Islet precursor cell (in vitro differentiated cells): ENCODE measurements at regions not wholly inside any gene's neighbourhood (a gene's known extent, or its start where the extent isn't known, plus 50 kb on each side); places are given as distances from the start of the nearest gene placed in this dataset.
A peak's percentile ranks its signal among the peaks of the same experiment; 100 is the strongest.
"Not testable (repeated sequence)": the region's sequence is repeated elsewhere in the genome, so short reads cannot be mapped to it uniquely, and the experiment has no call there.

Experiments used
- DNase-seq: peaks from one replicate; pipeline ENCODE4 v3.0.0-alpha.2; 2018

DNA sequence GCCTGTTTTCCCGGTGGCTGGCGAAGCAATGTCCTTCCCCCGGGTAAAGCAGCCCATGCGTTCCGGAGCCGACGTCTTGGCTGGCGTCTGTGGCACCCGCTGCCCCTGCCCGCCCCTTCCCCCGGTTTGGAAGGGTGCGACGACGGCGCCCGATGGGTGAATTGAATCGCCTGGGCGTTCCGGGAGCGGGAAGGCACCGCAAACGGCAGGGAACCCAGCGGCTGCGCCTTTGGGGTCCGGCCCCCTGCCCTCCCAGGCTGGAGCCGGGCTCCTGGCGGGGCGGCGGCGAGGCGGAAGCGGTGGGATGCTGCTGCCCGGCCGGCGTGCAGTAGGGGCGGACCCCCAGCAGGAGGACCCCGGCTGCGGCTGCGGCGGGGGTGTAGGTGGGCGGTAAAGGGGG is 123.6 kb upstream of the RHOU start:
- DNase-seq = not testable (repeated sequence)

DNA sequence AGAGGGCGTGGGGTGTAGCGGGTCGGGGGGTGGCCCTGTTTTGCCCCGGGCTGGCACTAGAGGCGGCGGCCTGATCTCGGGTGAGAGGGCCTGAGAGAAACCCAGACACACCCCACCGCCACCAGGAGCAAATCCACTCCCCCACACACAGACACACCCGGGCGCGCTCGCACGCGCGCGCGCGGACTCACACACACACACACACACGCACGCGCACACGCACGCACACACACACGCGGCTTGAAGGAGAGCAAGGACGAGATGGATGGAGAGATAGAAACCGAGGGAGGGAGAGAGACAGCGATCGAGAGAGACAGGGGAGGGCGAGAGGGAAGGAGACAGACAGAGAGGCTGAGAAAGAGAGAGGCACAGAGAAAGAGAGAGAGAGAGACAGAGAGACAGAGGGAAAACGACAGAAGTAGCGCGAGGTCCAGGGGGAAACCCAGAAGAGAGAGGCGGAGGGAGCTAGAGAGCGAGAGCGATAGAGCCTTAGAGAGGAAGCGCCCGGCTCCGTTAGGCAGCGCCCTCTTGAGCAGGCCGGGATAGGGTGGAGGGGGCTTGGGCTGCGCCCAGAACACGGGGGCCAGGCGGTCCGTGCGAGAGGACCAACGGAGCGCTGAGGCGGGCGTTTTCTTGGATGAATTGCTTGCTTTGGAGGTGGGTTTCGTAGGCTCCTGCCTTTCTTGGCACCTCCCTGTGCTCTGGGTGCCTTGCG is 113.1 kb upstream of the RHOU start:
- DNase-seq = not testable (repeated sequence)

DNA sequence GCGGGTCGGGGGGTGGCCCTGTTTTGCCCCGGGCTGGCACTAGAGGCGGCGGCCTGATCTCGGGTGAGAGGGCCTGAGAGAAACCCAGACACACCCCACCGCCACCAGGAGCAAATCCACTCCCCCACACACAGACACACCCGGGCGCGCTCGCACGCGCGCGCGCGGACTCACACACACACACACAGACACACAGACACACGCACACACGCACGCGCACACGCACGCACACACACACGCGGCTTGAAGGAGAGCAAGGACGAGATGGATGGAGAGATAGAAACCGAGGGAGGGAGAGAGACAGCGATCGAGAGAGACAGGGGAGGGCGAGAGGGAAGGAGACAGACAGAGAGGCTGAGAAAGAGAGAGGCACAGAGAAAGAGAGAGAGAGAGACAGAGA is 108.8 kb upstream of the RHOU start:
- DNase-seq = not testable (repeated sequence)

DNA sequence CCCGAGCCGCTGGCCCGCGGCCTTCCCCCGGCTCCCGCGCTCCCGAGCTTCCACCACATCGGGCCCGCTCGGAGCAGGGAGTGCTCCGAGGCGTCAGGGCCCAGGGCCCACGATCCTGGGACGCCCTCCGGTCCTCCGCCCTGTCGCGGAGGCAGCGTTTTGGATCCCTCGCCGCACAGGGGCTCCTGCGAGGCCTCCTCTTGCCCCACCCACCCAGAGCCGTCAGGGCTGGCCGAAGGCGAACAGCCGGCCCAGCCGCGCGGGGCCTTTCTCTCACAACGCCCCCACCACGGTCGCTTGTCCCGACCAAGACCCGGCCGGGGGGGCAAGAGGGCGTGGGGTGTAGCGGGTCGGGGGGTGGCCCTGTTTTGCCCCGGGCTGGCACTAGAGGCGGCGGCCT is 102.4 kb upstream of the RHOU start:
- not testable (repeated sequence) for DNase-seq

GRCh38 chr1:228635304-228635703 is 100.0 kb upstream of the RHOU start:
- DNase-seq = not testable (repeated sequence)

GRCh38 chr1:228637529-228637928 is 97.8 kb upstream of the RHOU start:
- DNase-seq = not testable (repeated sequence)

DNA sequence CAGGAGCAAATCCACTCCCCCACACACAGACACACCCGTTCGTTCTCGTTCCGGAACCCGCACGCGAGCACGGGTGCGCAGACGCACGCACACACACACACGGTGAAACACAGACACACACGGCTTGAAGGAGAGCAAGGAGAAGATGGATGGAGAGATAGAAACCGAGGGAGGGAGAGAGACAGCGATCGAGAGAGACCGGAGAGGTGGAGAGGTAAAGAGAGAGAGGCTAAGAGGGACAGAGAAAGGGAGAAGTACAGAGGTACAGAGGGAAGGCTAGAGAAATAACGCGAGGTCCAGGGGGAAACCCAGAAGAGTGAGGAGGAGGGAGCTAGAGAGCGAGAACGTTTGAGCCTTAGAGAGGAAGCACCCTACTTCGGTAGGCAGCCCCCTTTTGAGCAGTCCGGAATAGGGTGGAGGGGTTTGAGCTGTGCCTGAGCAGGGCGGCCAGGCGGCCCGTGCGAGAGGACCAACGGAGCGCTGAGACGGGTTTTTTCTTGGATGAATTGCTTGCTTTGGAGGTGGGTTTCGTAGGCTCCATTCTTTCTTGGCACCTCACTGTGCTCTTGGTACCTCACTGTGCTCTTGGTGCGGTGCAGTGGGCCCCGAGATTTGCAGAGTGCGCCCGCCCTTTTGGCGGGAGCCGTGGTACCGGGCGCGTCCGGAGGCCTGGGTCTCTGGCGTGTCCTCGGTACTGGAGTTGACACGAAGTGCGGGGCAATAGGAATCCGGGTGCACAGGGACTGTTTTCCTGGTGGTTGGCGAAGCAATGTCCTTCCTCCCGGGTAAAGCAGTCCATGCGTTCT is 88.4 kb upstream of the RHOU start:
- peak; percentile 69 for DNase-seq

- DNase-seq = peak; percentile 95
These were observed 87.5 kb upstream of the RHOU start for GRCh38 chr1:228647523-228648444.

- DNase-seq = peak; percentile 52
These were observed 86.5 kb upstream of the RHOU start for GRCh38 chr1:228648647-228649383.

DNA sequence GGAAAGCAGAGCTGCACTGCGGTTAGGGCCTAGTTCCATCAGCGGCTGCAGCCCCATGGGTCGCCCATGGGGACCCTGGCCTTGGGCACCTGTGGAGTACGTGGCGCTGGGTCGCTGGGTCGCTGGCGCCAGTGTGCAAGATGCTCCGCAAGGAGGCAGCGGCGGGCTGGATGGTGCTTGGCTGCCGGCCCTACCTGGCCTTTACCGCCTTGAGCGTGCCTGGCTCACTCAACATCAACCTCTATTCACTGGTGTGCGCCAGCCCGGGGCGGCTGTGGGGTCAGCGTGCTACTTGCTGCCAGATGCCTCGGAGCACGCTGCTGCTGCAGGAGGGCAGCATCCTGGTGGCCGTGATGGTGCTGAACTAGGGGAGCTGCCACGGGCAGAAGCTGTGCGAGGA is 85.1 kb upstream of the RHOU start:
- DNase-seq = peak; percentile 77

DNA sequence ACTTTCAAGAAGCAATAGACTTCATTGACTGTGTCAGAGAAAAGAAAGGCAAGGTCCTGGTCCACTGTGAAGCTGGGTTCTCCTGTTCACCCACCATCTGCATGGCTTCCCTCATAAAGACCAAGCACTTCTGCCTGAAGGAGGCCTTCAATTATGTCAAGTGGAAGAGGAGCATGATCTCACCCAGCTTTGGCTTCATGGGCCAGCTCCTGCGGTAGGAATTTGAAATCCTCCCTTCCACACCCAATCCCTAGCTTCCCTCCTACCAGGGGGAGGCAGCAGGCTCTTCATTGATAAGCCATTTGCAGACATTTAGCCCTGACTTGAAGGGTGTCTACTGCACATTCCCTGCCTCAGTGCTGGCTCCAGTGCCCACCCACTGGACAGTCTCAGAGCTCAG is 84.3 kb upstream of the RHOU start:
- peak; percentile 32 for DNase-seq

DNA sequence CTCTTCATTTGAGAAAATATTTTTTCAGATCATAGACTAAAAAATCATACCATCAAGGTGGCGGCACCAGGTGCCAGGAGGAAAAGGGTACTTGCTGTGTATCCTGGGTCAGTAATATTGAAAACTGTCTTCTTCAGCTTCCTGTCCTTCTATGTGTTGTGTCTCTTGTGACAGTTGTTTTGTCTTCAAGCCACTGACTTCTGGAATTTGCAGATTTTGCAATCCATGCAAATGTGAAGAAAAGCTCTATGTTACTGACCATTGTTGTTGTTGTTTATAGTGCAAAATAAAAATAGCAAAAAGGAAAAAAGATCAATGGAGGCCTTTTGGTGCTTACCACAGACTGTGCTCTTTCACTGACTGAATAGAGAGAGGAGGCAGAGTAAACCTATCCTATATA is 83.2 kb upstream of the RHOU start:
- no peak for DNase-seq

DNA sequence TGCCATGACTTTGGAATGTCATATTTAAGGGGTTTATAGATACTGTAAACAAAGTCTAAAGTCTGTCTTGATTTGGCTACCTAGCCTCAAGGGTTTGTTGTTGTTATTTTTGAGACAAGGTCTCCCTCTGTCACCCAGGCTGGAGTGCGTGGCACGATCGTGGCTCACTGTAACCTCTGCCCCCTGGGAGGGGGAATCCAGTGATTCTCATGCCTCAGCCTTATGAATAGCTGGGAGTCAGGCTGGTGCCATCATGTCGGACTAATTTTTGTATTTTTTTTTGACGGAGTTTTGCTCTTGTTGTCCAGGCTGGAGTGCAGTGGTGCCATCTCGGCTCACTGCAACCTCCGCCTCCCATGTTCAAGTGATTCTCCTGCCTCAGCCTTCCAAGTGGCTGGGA is 82.2 kb upstream of the RHOU start:
- DNase-seq = peak; percentile 19

- no peak for DNase-seq
These were observed 81.5 kb upstream of the RHOU start for GRCh38 chr1:228653748-228654147.

GRCh38 chr1:228655796-228656394 is 79.4 kb upstream of the RHOU start:
- no peak for DNase-seq

DNA sequence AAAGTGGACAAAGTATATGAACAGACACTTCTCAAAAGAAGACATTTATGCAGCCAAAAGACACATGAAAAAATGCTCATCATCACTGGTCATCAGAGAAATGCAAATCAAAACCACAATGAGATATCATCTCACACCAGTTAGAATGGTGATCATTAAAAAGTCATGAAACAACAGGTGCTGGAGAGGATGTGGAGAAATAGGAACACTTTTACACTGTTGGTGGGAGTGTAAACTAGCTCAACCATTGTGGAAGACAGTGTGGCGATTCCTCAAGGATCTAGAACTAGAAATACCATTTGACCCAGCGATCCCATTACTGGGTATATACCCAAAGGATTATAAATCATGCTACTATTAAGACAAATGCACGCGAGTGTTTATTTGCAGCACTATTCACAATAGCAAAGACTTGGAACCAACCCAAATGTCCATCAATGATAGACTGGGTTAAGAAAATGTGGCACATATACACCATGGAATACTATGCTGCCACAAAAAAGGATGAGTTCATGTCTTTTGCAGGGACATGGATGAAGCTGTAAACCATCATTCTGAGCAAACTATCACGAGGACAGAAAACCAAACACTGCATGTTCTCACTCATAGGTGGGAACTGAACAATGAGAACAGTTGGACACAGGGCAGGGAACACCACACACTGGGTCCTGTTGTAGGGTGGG is 73.1 kb upstream of the RHOU start:
- not testable (repeated sequence) for DNase-seq

DNA sequence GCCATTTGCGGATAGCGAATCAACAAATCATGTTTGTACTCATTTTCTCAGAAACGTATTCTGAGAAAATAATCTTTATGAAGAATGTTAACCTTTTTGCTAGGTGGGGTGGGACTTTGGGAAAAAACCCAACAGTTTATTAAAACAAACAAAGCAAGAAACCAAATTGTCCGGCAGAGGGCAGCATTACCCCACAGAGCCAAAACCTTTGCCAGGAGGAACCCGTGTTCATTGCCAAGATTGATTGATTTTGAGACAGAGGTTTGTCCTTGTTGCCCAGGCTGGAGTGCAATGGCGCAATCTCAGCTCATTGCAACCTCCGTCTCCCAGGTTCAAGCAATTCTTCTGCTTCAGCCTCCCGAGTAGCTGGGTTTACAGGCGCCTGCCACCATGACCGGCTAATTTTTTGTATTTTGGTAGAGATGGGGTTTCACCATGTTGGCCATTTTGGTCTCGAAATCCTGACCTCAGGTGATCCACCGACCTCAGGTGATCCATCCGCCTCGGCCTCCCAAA is 70.8 kb upstream of the RHOU start:
- peak; percentile 75 for DNase-seq

GRCh38 chr1:228666686-228667623 is 68.3 kb upstream of the RHOU start:
- DNase-seq = peak; percentile 51

- DNase-seq = peak; percentile 52
These were observed 66.6 kb upstream of the RHOU start for GRCh38 chr1:228668553-228669241.

DNA sequence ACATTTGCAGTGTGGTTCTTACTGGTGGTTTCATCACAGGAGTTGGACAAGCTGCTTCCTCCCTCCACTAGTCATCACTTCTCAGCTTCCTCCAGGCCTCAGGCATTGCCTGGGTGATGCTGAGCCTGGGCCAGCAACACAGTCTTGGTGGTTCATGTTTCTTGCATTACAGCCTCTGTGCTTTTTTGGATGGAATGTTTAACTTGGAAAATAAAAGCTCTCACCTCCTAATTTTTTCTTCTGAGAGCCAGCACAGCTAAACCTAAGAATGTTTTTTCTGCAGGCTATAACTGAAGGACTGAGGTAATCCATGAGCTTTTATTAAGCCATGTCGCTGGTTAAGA is 66.1 kb upstream of the RHOU start:
- no peak for DNase-seq
